HEK293 (cell line): ENCODE measurements at regions not wholly inside any gene's neighbourhood (a gene's known extent, or its start where the extent isn't known, plus 50 kb on each side); places are given as distances from the start of the nearest gene placed in this dataset.

Experiments
- BCL11A ChIP-seq: fragments of 450-650 bp; formaldehyde crosslinking; IDR thresholded peaks from 2 replicates; pipeline ENCODE4 v1.5.1; 2016; ENCODE audit warnings: low read depth, missing biosample characterization, missing genetic modification characterization
- EGR2 ChIP-seq: fragments of 450-650 bp; formaldehyde crosslinking; IDR thresholded peaks from 2 replicates; pipeline ENCODE4 v1.5.1; 2016; ENCODE audit warnings: low read depth, missing biosample characterization, missing genetic modification characterization
- HIC1 ChIP-seq: fragments of 450-650 bp; formaldehyde crosslinking; IDR thresholded peaks from 2 replicates; pipeline ENCODE4 v1.5.1; 2016; ENCODE audit warnings: missing biosample characterization, missing genetic modification characterization
- HOXD13 ChIP-seq: sonication (generic); formaldehyde crosslinking; IDR thresholded peaks from 2 replicates; pipeline ENCODE4 v1.8.0; 2022; ENCODE audit warnings: missing genetic modification reagents, borderline replicate concordance
- PBX3 ChIP-seq: sonication (generic); formaldehyde crosslinking; IDR thresholded peaks from 2 replicates; pipeline ENCODE4 v1.8.1; 2022; ENCODE audit warnings: mild to moderate bottlenecking, moderate library complexity, missing genetic modification reagents
- REST ChIP-seq: fragments of 450-650 bp; formaldehyde crosslinking; IDR thresholded peaks from 2 replicates; pipeline ENCODE4 v1.5.1; 2016; ENCODE audit warnings: missing biosample characterization, missing genetic modification characterization
- WT1 ChIP-seq: fragments of 450-650 bp; formaldehyde crosslinking; IDR thresholded peaks from 2 replicates; pipeline ENCODE4 v1.5.1; 2016; ENCODE audit warnings: missing biosample characterization, missing genetic modification characterization
- ZBTB26 ChIP-seq: fragments of 450-650 bp; formaldehyde crosslinking; optimal IDR thresholded peaks from 2 replicates; pipeline ENCODE3; 2016; ENCODE audit warnings: missing biosample characterization, mild to moderate bottlenecking, missing genetic modification characterization
- ZBTB6 ChIP-seq: fragments of 450-650 bp; formaldehyde crosslinking; IDR thresholded peaks from 2 replicates; pipeline ENCODE4 v1.5.1; 2017; ENCODE audit warnings: missing biosample characterization, missing genetic modification characterization
- ZBTB7A ChIP-seq: fragments of 450-650 bp; formaldehyde crosslinking; IDR thresholded peaks from 2 replicates; pipeline ENCODE4 v1.5.1; 2016; ENCODE audit warnings: low read depth, missing biosample characterization, missing genetic modification characterization
- ZBTB8A ChIP-seq: fragments of 450-650 bp; formaldehyde crosslinking; IDR thresholded peaks from 2 replicates; pipeline ENCODE4 v1.5.1; 2016; ENCODE audit warnings: missing biosample characterization, missing genetic modification characterization
- ZNF112 ChIP-seq: fragments of 450-650 bp; formaldehyde crosslinking; IDR thresholded peaks from 2 replicates; pipeline ENCODE4 v1.5.0; 2017; ENCODE audit warnings: missing biosample characterization, missing genetic modification characterization
- ZNF2 ChIP-seq: fragments of 450-650 bp; formaldehyde crosslinking; IDR thresholded peaks from 2 replicates; pipeline ENCODE4 v1.5.1; 2016; ENCODE audit warnings: missing biosample characterization, missing genetic modification characterization
- ZNF211 ChIP-seq: fragments of 450-650 bp; formaldehyde crosslinking; IDR thresholded peaks from 2 replicates; pipeline ENCODE4 v1.5.1; 2016; ENCODE audit warnings: low read depth, missing biosample characterization, missing genetic modification characterization
- ZNF324 ChIP-seq: fragments of 450-650 bp; formaldehyde crosslinking; IDR thresholded peaks from 2 replicates; pipeline ENCODE4 v1.5.1; 2016; ENCODE audit warnings: missing biosample characterization, missing genetic modification characterization
- ZNF37A ChIP-seq: fragments of 450-650 bp; IDR thresholded peaks from 2 replicates; pipeline ENCODE4 v1.5.1; 2018; ENCODE audit warnings: missing biosample characterization, missing genetic modification characterization
- ZNF391 ChIP-seq: fragments of 450-650 bp; formaldehyde crosslinking; IDR thresholded peaks from 2 replicates; pipeline ENCODE4 v1.5.1; 2016; ENCODE audit warnings: low read depth, missing biosample characterization, missing genetic modification characterization, borderline replicate concordance
- ZNF433 ChIP-seq: fragments of 450-650 bp; formaldehyde crosslinking; IDR thresholded peaks from 2 replicates; pipeline ENCODE4 v1.5.1; 2016; ENCODE audit warnings: missing biosample characterization, missing genetic modification characterization, low read depth
- ZNF48 ChIP-seq: fragments of 450-650 bp; formaldehyde crosslinking; IDR thresholded peaks from 2 replicates; pipeline ENCODE4 v1.5.1; 2016; ENCODE audit warnings: missing biosample characterization, missing genetic modification characterization
- ZNF600 ChIP-seq: fragments of 450-650 bp; formaldehyde crosslinking; IDR thresholded peaks from 2 replicates; pipeline ENCODE4 v1.5.1; 2016; ENCODE audit warnings: missing biosample characterization, missing genetic modification characterization
- ZNF626 ChIP-seq: fragments of 450-650 bp; sonication (Bioruptor Pico); formaldehyde crosslinking; IDR thresholded peaks from 2 replicates; pipeline ENCODE4 v1.5.1; 2018; ENCODE audit warnings: missing biosample characterization, missing genetic modification characterization, inconsistent platforms
- ZNF664 ChIP-seq: fragments of 450-650 bp; formaldehyde crosslinking; IDR thresholded peaks from 2 replicates; pipeline ENCODE4 v1.5.1; 2016; ENCODE audit warnings: missing biosample characterization, missing genetic modification characterization
- ZNF692 ChIP-seq: fragments of 450-650 bp; formaldehyde crosslinking; IDR thresholded peaks from 2 replicates; pipeline ENCODE4 v1.5.1; 2016; ENCODE audit warnings: missing biosample characterization, missing genetic modification characterization
- ZNF701 ChIP-seq: fragments of 450-650 bp; formaldehyde crosslinking; IDR thresholded peaks from 2 replicates; pipeline ENCODE4 v1.5.1; 2016; ENCODE audit warnings: missing biosample characterization, missing genetic modification characterization
- ZNF768 ChIP-seq: fragments of 450-650 bp; formaldehyde crosslinking; IDR thresholded peaks from 2 replicates; pipeline ENCODE4 v1.5.1; 2018; ENCODE audit warnings: missing biosample characterization, mild to moderate bottlenecking, missing genetic modification characterization
- ZNF785 ChIP-seq: fragments of 450-650 bp; formaldehyde crosslinking; IDR thresholded peaks from 2 replicates; pipeline ENCODE4 v1.5.1; 2016; ENCODE audit warnings: missing biosample characterization, missing genetic modification characterization
- ZNF830 ChIP-seq: fragments of 450-650 bp; IDR thresholded peaks from 2 replicates; pipeline ENCODE4 v1.5.0; 2018; ENCODE audit warnings: missing biosample characterization, missing genetic modification characterization, low read depth, mild to moderate bottlenecking, moderate library complexity
- ZSCAN4 ChIP-seq: fragments of 450-650 bp; formaldehyde crosslinking; IDR thresholded peaks from 2 replicates; pipeline ENCODE4 v1.5.1; 2017; ENCODE audit warnings: missing biosample characterization, missing genetic modification characterization

GRCh38 chr11:115580927-115581680 lies 76.9 kb upstream of the CADM1 start (continued):
- no peak for TF ChIP-seq ZBTB6
- no peak for TF ChIP-seq ZNF112 (tag by site-specific recombination)
- TF ChIP-seq ZNF391 (tag by site-specific recombination): no peak
- TF ChIP-seq ZNF211 (tag by site-specific recombination): no peak
- no peak for TF ChIP-seq ZNF324 (tag by site-specific recombination)
- TF ChIP-seq ZNF600 (tag by site-specific recombination): no peak
- TF ChIP-seq ZNF830: no peak
- no peak for TF ChIP-seq ZNF664 (tag by site-specific recombination)
- TF ChIP-seq HOXD13: 0 out of 2 replicates have a peak, but pooled peaks have one; percentile 59
- no peak for TF ChIP-seq ZNF48 (tag by site-specific recombination)
- no peak for TF ChIP-seq ZNF692 (tag by site-specific recombination)
- TF ChIP-seq WT1 (tag by site-specific recombination): peak; percentile 94
- TF ChIP-seq REST (tag by site-specific recombination): no peak
- no peak for TF ChIP-seq ZNF785 (tag by site-specific recombination)
- TF ChIP-seq ZNF701 (tag by site-specific recombination): no peak
- TF ChIP-seq ZNF626: no peak
- TF ChIP-seq EGR2 (tag by site-specific recombination): peak; percentile 97
- TF ChIP-seq ZBTB26 (tag by site-specific recombination): peak; percentile 5
- TF ChIP-seq ZNF768 (tag by site-specific recombination): no peak
- no peak for TF ChIP-seq ZSCAN4 (tag by site-specific recombination)
- TF ChIP-seq ZBTB7A (tag by site-specific recombination): no peak
- TF ChIP-seq ZBTB8A (tag by site-specific recombination): peak; percentile 85
- TF ChIP-seq HIC1 (tag by site-specific recombination): no peak
- TF ChIP-seq PBX3 (CRISPR knock-in tag): no peak
- peak; percentile 59 for TF ChIP-seq BCL11A (tag by site-specific recombination)
- no peak for TF ChIP-seq ZNF2 (tag by site-specific recombination)
- no peak for TF ChIP-seq ZNF37A (tag by site-specific recombination)
- no peak for TF ChIP-seq ZNF433
